ENCODE measurements at regions not wholly inside any gene's neighbourhood (a gene's known extent, or its start where the extent isn't known, plus 50 kb on each side); places are given as distances from the start of the nearest gene placed in this dataset.

GRCh38 chr15:98315971-98316370 lies 332.4 kb upstream of the IGF1R start:
- no peak for TF ChIP-seq CTCF (conservative IDR thresholded peaks at IDR 0.05; ENCODE audit: low read length)
- TF ChIP-seq EZH2phosphoT487 (IDR thresholded peaks at IDR 0.05; ENCODE audit: borderline replicate concordance, low read depth, low read length): no peak
